GM18505 (cell line): ENCODE measurements at regions not wholly inside any gene's neighbourhood (a gene's known extent, or its start where the extent isn't known, plus 50 kb on each side); places are given as distances from the start of the nearest gene placed in this dataset.

Experiments used
- ATAC-seq: cut with Tn5 transposase; IDR thresholded peaks from one replicate; pipeline ENCODE4 v1.9.1; 2021; ENCODE audit not compliant: unreplicated experiment
- POLR2A ChIP-seq: IDR thresholded peaks from 4 replicates; pipeline ENCODE4 v1.6.1; 2011; ENCODE audit warnings: borderline replicate concordance; ENCODE audit not compliant: insufficient read depth, insufficient read length; ENCODE audit errors: extremely low read depth

- no peak for ATAC-seq
- TF ChIP-seq POLR2A: no peak
Measured at GRCh38 chr15:38722236-38722635, 157.6 kb upstream of the RASGRP1 start.

- ATAC-seq: no peak
Measured at GRCh38 chr15:38724827-38725226, 160.2 kb upstream of the RASGRP1 start.

GRCh38 chr15:38726187-38726586 lies 161.6 kb upstream of the RASGRP1 start:
- TF ChIP-seq POLR2A: no peak
- no peak for ATAC-seq

More at GRCh38 chr15:38724827-38725226, 160.2 kb upstream of the RASGRP1 start:
- no peak for TF ChIP-seq POLR2A

- TF ChIP-seq POLR2A: no peak
- no peak for ATAC-seq
Measured at GRCh38 chr15:38733331-38733730, 168.7 kb upstream of the RASGRP1 start.

GRCh38 chr15:38740206-38740605 lies 175.6 kb upstream of the RASGRP1 start:
- ATAC-seq: no peak
- no peak for TF ChIP-seq POLR2A

- TF ChIP-seq POLR2A: no peak
- no peak for ATAC-seq
Measured at GRCh38 chr15:38743147-38743546, 178.5 kb upstream of the RASGRP1 start.

- TF ChIP-seq POLR2A: no peak
- no peak for ATAC-seq
Measured at GRCh38 chr15:38745126-38745525, 180.5 kb upstream of the RASGRP1 start.

- no peak for TF ChIP-seq POLR2A
- no peak for ATAC-seq
Measured at GRCh38 chr15:38745626-38746025, 181.0 kb upstream of the RASGRP1 start.

GRCh38 chr15:38746211-38746610 lies 181.6 kb upstream of the RASGRP1 start:
- ATAC-seq: no peak
- no peak for TF ChIP-seq POLR2A

GRCh38 chr15:38748710-38749109 lies 184.1 kb upstream of the RASGRP1 start:
- no peak for ATAC-seq
- no peak for TF ChIP-seq POLR2A

- ATAC-seq: no peak
- no peak for TF ChIP-seq POLR2A
Measured at GRCh38 chr15:38750786-38751185, 186.2 kb upstream of the RASGRP1 start.

GRCh38 chr15:38755718-38756117 lies 191.1 kb upstream of the RASGRP1 start:
- ATAC-seq: no peak
- TF ChIP-seq POLR2A: no peak

- no peak for ATAC-seq
- no peak for TF ChIP-seq POLR2A
Measured at GRCh38 chr15:38756441-38756840, 191.8 kb upstream of the RASGRP1 start.

GRCh38 chr15:38758043-38758442 lies 193.4 kb upstream of the RASGRP1 start:
- TF ChIP-seq POLR2A: no peak
- no peak for ATAC-seq

GRCh38 chr15:38761681-38762080 lies 197.1 kb upstream of the RASGRP1 start:
- no peak for ATAC-seq
- TF ChIP-seq POLR2A: no peak
